OCI-LY3 (cell line): ENCODE measurements at regions not wholly inside any gene's neighbourhood (a gene's known extent, or its start where the extent isn't known, plus 50 kb on each side); places are given as distances from the start of the nearest gene placed in this dataset.

Experiments
- H2AFZ ChIP-seq: fragments of 200-600, 300-600 bp; shearing (Covaris generic); 2 replicates; pipeline ENCODE4 v1.6.0; 2014; ENCODE audit warnings: antibody characterized with exemption, low read depth, low read length
- H3K27ac ChIP-seq: fragments of 200-600, 300-600 bp; sonication (generic); 2 replicates; pipeline ENCODE4 v1.5.1; 2014; ENCODE audit warnings: mild to moderate bottlenecking, low read length, moderate library complexity, mixed read lengths
- H3K27me3 ChIP-seq: fragments of 200-600, 300-600 bp; sonication (generic); 2 replicates; pipeline ENCODE4 v1.6.1; 2014; ENCODE audit warnings: low read depth, low read length, mixed read lengths
- H3K36me3 ChIP-seq: fragments of 200-600, 300-600 bp; sonication (generic); replicated peaks from 2 replicates; pipeline ENCODE3; 2014; ENCODE audit warnings: low read depth, low read length, mixed read lengths
- H3K4me1 ChIP-seq: fragments of 300-600, 200-600 bp; sonication (generic); 2 replicates; pipeline ENCODE4 v1.6.1; 2014; ENCODE audit warnings: low read length, mixed read lengths
- H3K4me2 ChIP-seq: fragments of 200-600, 300-600 bp; sonication (generic); 2 replicates; pipeline ENCODE4 v1.6.1; 2014; ENCODE audit warnings: low read length, mixed read lengths
- H3K4me3 ChIP-seq: fragments of 300-600, 200-600 bp; sonication (generic); 2 replicates; pipeline ENCODE4 v1.5.1; 2014; ENCODE audit warnings: antibody characterized with exemption, mild to moderate bottlenecking, low read length, moderate library complexity
- H3K79me2 ChIP-seq: fragments of 300-600, 200-600 bp; shearing (Covaris generic); 2 replicates; pipeline ENCODE4 v1.6.1; 2014; ENCODE audit warnings: mild to moderate bottlenecking, low read length, mixed read lengths
- H3K9ac ChIP-seq: fragments of 300-600, 200-600 bp; shearing (Covaris generic); 2 replicates; pipeline ENCODE4 v1.6.0; 2014; ENCODE audit warnings: mild to moderate bottlenecking, low read length, moderate library complexity
- H3K9me3 ChIP-seq: fragments of 200-600, 300-600 bp; shearing (Covaris generic); 2 replicates; pipeline ENCODE4 v1.6.1; 2014; ENCODE audit warnings: low read length, mixed read lengths; ENCODE audit not compliant: insufficient read depth
- H4K20me1 ChIP-seq: fragments of 200-600, 300-600 bp; sonication (generic); 2 replicates; pipeline ENCODE4 v1.6.1; 2016; ENCODE audit warnings: low read length, mixed read lengths; ENCODE audit not compliant: insufficient read depth
- EZH2phosphoT487 ChIP-seq: fragments of 200-600 bp; shearing (Covaris generic); IDR thresholded peaks from 2 replicates; pipeline ENCODE4 v1.6.1; 2018; ENCODE audit warnings: antibody characterized with exemption, mixed run types, low read depth
- TF ChIP-seq, protein P1 (sequence below): fragments of 200-600, 300-600 bp; sonication (generic); IDR thresholded peaks from 2 replicates; pipeline ENCODE4 v1.5.1; 2014; ENCODE audit warnings: antibody characterized with exemption, low read length, low read depth

DNA sequence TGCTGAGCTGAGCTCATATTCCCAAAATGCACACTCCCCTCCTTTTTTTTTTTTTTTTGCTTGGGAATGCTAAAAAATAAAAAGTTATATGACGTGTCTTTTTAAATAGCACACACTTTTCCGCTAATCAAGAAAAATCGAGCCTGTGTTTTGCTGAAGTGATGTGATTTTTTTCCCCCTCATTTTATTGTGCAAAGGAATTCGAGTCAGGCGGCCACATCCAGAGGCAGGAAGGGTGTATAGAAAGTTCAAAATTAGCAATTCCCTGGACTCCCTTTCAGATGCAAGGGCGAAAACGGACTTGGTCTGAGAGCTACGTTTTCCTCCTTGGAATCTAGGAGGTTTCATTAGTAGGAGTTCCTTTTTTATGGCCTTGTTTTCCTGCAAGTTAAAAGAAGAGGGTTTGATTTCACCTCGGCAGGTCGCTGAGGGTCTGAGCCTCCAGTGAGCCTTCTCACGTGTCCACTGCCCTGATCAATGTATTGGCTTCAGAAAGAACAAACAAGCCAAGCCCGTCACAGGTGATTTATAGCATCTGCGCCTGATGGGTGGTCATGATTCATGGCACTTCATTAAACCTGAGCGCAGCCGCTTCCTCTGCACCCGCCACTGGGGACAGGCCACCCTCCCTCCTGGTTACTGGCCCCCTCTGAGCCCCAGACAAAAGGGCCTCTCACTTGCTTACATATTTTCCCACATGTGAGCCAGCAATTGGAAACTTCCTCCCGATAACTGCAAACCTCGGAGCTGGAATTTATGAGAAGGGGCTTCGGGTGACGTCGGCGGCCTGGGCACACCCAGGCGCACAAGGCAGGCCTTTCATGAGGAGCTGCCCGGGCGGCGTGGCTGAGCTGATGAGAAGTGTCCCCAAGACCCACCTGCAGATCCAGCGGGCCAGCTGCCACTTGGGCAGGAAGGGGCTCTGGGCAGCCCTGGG is 64.4 kb upstream of the LINC01488 start:
- no peak overlapping the region for H3K9ac ChIP-seq
- TF ChIP-seq, protein P1, sequence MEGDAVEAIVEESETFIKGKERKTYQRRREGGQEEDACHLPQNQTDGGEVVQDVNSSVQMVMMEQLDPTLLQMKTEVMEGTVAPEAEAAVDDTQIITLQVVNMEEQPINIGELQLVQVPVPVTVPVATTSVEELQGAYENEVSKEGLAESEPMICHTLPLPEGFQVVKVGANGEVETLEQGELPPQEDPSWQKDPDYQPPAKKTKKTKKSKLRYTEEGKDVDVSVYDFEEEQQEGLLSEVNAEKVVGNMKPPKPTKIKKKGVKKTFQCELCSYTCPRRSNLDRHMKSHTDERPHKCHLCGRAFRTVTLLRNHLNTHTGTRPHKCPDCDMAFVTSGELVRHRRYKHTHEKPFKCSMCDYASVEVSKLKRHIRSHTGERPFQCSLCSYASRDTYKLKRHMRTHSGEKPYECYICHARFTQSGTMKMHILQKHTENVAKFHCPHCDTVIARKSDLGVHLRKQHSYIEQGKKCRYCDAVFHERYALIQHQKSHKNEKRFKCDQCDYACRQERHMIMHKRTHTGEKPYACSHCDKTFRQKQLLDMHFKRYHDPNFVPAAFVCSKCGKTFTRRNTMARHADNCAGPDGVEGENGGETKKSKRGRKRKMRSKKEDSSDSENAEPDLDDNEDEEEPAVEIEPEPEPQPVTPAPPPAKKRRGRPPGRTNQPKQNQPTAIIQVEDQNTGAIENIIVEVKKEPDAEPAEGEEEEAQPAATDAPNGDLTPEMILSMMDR: no peak
- TF ChIP-seq EZH2phosphoT487: no peak
- H3K4me1 ChIP-seq: peaks cover 2% of the 10 kb centered on the region
- H3K36me3 ChIP-seq: no peaks in the 10 kb centered on the region
- no peaks in the 10 kb centered on the region for H4K20me1 ChIP-seq
- H3K79me2 ChIP-seq: no peaks in the 10 kb centered on the region
- H3K27ac ChIP-seq: no peak overlapping the region
- H3K4me2 ChIP-seq: no peak overlapping the region
- H3K9me3 ChIP-seq: no peaks in the 10 kb centered on the region
- no peak overlapping the region for H3K4me3 ChIP-seq
- H3K27me3 ChIP-seq: no peaks in the 10 kb centered on the region
- no peak overlapping the region for H2AFZ ChIP-seq

DNA sequence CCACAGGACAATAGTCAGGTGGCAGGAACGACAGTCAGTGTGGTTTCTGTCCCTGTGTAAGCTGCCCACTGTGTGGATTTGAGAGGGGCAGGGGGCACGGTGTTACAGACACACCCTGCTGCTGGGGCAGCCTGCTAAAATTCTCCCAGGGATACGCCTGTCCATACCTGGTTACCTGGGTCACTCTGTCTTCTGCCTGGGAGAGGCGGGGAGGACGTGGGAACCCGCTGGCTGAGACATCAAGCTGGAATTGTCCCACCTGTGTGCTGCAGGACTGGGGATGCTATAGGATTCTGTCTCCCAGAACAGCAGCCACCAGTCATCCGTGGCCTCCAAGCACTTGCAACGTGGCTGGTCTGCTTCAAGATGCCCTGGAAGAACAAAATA is 63.8 kb upstream of the LINC01488 start:
- TF ChIP-seq, protein P1: no peak
- no peak for TF ChIP-seq EZH2phosphoT487
- Histone ChIP-seq H4K20me1 (no peaks in the 10 kb centered on the region), H3K9me3 (no peaks in the 10 kb centered on the region), H3K36me3 (no peaks in the 10 kb centered on the region), H3K4me1 (no peaks in the 10 kb centered on the region), H3K9ac (no peak overlapping the region), H3K27ac (no peak overlapping the region), H3K79me2 (no peaks in the 10 kb centered on the region), H3K4me2 (no peak overlapping the region), H3K27me3 (no peaks in the 10 kb centered on the region), H2AFZ (no peak overlapping the region), H3K4me3 (no peak overlapping the region)

DNA sequence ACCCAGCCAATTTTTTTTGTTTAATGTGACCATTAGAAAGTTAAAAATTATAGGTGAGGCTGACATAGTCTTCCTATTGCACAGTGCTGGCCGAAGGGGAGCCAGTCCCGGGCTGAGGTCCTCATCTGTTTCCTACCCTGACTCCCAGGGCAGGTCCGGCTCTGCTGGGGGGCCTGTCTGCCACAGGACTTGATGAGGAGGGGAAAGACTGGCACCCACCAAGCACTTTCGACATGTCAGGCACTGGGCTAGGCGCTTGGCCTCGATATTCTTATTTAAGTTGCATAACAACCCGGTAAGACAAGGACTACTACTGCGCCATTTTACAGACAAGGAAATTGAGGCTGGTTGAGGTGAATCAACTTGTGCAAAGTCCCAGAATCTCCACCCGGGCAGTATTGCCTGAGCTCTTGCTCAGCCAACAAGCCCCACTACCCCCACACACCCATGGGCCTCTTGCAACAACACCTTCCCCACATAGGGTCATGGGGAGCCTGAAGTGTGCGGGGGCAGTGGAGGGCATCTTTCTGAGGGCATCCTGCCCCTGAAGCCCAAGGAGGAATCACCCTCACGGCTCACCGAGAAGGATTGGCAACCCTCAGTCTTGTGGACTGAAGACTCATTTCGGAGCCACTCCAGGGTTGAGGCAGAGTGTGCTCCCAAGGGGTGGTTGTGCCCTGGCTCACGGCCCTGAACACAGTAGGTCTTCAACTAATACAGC is 62.7 kb upstream of the LINC01488 start:
- Histone ChIP-seq H3K4me2 (no peak overlapping the region), H3K36me3 (no peaks in the 10 kb centered on the region), H3K4me1 (no peaks in the 10 kb centered on the region), H2AFZ (no peak overlapping the region), H3K9ac (no peak overlapping the region), H3K4me3 (no peak overlapping the region), H4K20me1 (no peaks in the 10 kb centered on the region), H3K79me2 (no peaks in the 10 kb centered on the region), H3K9me3 (no peaks in the 10 kb centered on the region), H3K27me3 (no peaks in the 10 kb centered on the region), H3K27ac (no peak overlapping the region)
- TF ChIP-seq, protein P1: no peak
- TF ChIP-seq EZH2phosphoT487: no peak
